A549 (cell line): ENCODE measurements at regions not wholly inside any gene's neighbourhood (a gene's known extent, or its start where the extent isn't known, plus 50 kb on each side); places are given as distances from the start of the nearest gene placed in this dataset.

Source experiments
- ATAC-seq, 2 experiments: fragments of 200-7000 bp in 1 of 2; fragments of >200 bp in 1 of 2; cut with Nextera tagmentation in 1 of 2; cut with Tn5 transposase in 1 of 2; 3 replicates each; pipeline versions ENCODE4 v1.8.0 to v1.9.1; 2018 to 2020; ENCODE audit warnings: mild to moderate bottlenecking in 1 of 2, moderate library complexity in 1 of 2
- CTCF ChIA-PET: fragments of 300-600 bp; sonication (Branson Sonifier 250); formaldehyde crosslinking; extraction: SDS; loops from one replicate; lab custom pipeline; 2021; ENCODE audit warnings: antibody characterized with exemption, inconsistent platforms; lab: Yijun Ruan, JAX
- POLR2A ChIA-PET: fragments of 350-600 bp; formaldehyde crosslinking; extraction: SDS; loops from one replicate; lab custom pipeline; 2021; ENCODE audit warnings: antibody characterized with exemption, inconsistent platforms; lab: Yijun Ruan, JAX
- DNase-seq, 2 experiments: peaks; one replicate each; pipeline versions ENCODE4 v3.0.0 to v3.0.0-alpha.2; 2011 to 2016; ENCODE audit warnings: low read depth in 1 of 2, low spot score in 1 of 2
- FAIRE-seq: peaks from 2 replicates; lab custom pipeline; 2011; peaks lifted over from hg19 to GRCh38; lab: Jason Lieb, UNC
- H3K27ac ChIP-seq, 2 experiments: fragments of >200 bp; sonication (Bioruptor Twin); formaldehyde crosslinking; 3 replicates each; pipeline ENCODE4 v1.5.1; 2016 to 2017
- H3K4me1 ChIP-seq: fragments of >200 bp; sonication (Bioruptor Twin); formaldehyde crosslinking; 3 replicates; pipeline ENCODE4 v1.6.1; 2016
- H3K4me2 ChIP-seq: fragments of >200 bp; sonication (Bioruptor Twin); formaldehyde crosslinking; 3 replicates; pipeline ENCODE4 v1.6.1; 2016
- H3K4me3 ChIP-seq: fragments of >200 bp; sonication (Bioruptor Twin); formaldehyde crosslinking; 3 replicates; pipeline ENCODE4 v1.5.1; 2016
- H3K9me3 ChIP-seq: fragments of >200 bp; sonication (Bioruptor Twin); formaldehyde crosslinking; 3 replicates; pipeline ENCODE4 v1.6.1; 2016
- ATOH8 ChIP-seq: fragments of 250-450 bp; sonication (Bioruptor Pico); IDR thresholded peaks from 2 replicates; pipeline ENCODE4 v1.5.0; 2020; ENCODE audit warnings: low read depth, mild to moderate bottlenecking, moderate library complexity
- BHLHE40 ChIP-seq: IDR thresholded peaks from 2 replicates; pipeline ENCODE4 v1.6.1; 2012; ENCODE audit warnings: low read depth, low read length, inconsistent platforms
- CEBPB ChIP-seq, 2 experiments: fragments of >200 bp in 1 of 2; sonication (Bioruptor Twin) in 1 of 2; formaldehyde crosslinking in 1 of 2; IDR thresholded peaks; 2 replicates each; pipeline ENCODE4 v1.6.1; 2012 to 2016
- EHMT2 ChIP-seq: fragments of 200-600 bp; sonication (generic); IDR thresholded peaks from 2 replicates; pipeline ENCODE4 v1.6.1; 2016; ENCODE audit warnings: antibody characterized with exemption, low read depth, mild to moderate bottlenecking, moderate library complexity
- ESRRA ChIP-seq: fragments of 150-350 bp; IDR thresholded peaks from 2 replicates; pipeline ENCODE4 v1.6.1; 2014; ENCODE audit warnings: mild to moderate bottlenecking, low read length, borderline replicate concordance
- FOSB ChIP-seq: fragments of 250-450 bp; sonication (Bioruptor Pico); IDR thresholded peaks from 2 replicates; pipeline ENCODE4 v1.5.0; 2020; ENCODE audit warnings: mild to moderate bottlenecking, moderate library complexity
- FOSL2 ChIP-seq, 2 experiments: fragments of 450-650 bp in 1 of 2; fragments of >200 bp in 1 of 2; sonication (Bioruptor Twin) in 1 of 2; formaldehyde crosslinking; IDR thresholded peaks; 2 replicates each; pipeline versions ENCODE4 v1.5.0 to v1.6.1; 2016 to 2020; ENCODE audit warnings: mild to moderate bottlenecking in 1 of 2, moderate library complexity in 1 of 2
- FOXS1 ChIP-seq: fragments of 250-450 bp; sonication (Bioruptor Pico); IDR thresholded peaks from 2 replicates; pipeline ENCODE4 v1.5.0; 2020; ENCODE audit warnings: mild to moderate bottlenecking, moderate library complexity
- JUN ChIP-seq, 2 experiments: fragments of >200 bp; sonication (Bioruptor Twin); formaldehyde crosslinking; IDR thresholded peaks; 2 replicates in 1 of 2; 3 replicates in 1 of 2; pipeline ENCODE4 v1.6.1; 2016 to 2017
- KDM1A ChIP-seq: fragments of 200-600 bp; sonication (generic); IDR thresholded peaks from 2 replicates; pipeline ENCODE4 v1.6.1; 2016; ENCODE audit warnings: low read depth, mild to moderate bottlenecking
- MAZ ChIP-seq: fragments of 150-350 bp; IDR thresholded peaks from 2 replicates; pipeline ENCODE4 v1.6.1; 2014; ENCODE audit warnings: antibody characterized with exemption, low read depth, low read length, borderline replicate concordance
- NPAS2 ChIP-seq: fragments of 250-450 bp; sonication (Bioruptor Pico); IDR thresholded peaks from 2 replicates; pipeline ENCODE4 v1.8.0; 2022; ENCODE audit warnings: mild to moderate bottlenecking, moderate library complexity, borderline replicate concordance
- NR3C1 ChIP-seq: fragments of >200 bp; sonication (Bioruptor Twin); formaldehyde crosslinking; IDR thresholded peaks from 3 replicates; pipeline ENCODE4 v1.6.1; 2017
- PHF8 ChIP-seq: fragments of 200-600 bp; sonication (generic); IDR thresholded peaks from 2 replicates; pipeline ENCODE4 v1.6.1; 2016; ENCODE audit warnings: low read depth, mild to moderate bottlenecking, antibody characterized with exemption, moderate library complexity, borderline replicate concordance
- POLR2AphosphoS2 ChIP-seq: conservative IDR thresholded peaks from 2 replicates; pipeline ENCODE4 v1.6.1; 2012; ENCODE audit warnings: low read length, improper control_type of control experiment, inconsistent platforms
- RARB ChIP-seq: fragments of 250-450 bp; sonication (Bioruptor Pico); IDR thresholded peaks from 2 replicates; pipeline ENCODE4 v1.8.0; 2021; ENCODE audit warnings: mild to moderate bottlenecking, moderate library complexity
- RNF2 ChIP-seq: fragments of 200-600 bp; sonication (generic); IDR thresholded peaks from 2 replicates; pipeline ENCODE4 v1.6.1; 2016; ENCODE audit warnings: low read depth, mild to moderate bottlenecking, antibody characterized with exemption, moderate library complexity, borderline replicate concordance
- SREBF2 ChIP-seq: fragments of 450-650 bp; IDR thresholded peaks from 2 replicates; pipeline ENCODE4 v1.6.1; 2014; ENCODE audit warnings: mild to moderate bottlenecking, moderate library complexity
- ZFP36 ChIP-seq: fragments of 450-650 bp; IDR thresholded peaks from 2 replicates; pipeline ENCODE4 v1.6.1; 2014; ENCODE audit warnings: borderline replicate concordance; ENCODE audit not compliant: partially characterized antibody
- ZNF302 ChIP-seq: fragments of 250-450 bp; sonication (Bioruptor Pico); IDR thresholded peaks from 2 replicates; pipeline ENCODE4 v1.9.0; 2021; ENCODE audit warnings: inconsistent platforms, mild to moderate bottlenecking, moderate library complexity
- ZSCAN20 ChIP-seq: fragments of 250-450 bp; sonication (Bioruptor Pico); IDR thresholded peaks from 2 replicates; pipeline ENCODE4 v1.8.0; 2022; ENCODE audit warnings: mild to moderate bottlenecking, moderate library complexity
- WGBS: methylation state at CpG from one replicate; pipeline ENCODE4 v1.1.6; 2017; ENCODE audit errors: missing lambda C conversion rate; 5-methylcytosine and 5-hydroxymethylcytosine counted together
- TF ChIP-seq, protein P1 (sequence below): IDR thresholded peaks from 2 replicates; pipeline ENCODE4 v1.6.1; 2012
- TF ChIP-seq, protein P2 (sequence below): fragments of 150-350 bp; IDR thresholded peaks from 2 replicates; pipeline ENCODE4 v1.6.1; 2014; ENCODE audit warnings: low read depth, mild to moderate bottlenecking, low read length
- TF ChIP-seq, protein P3 (sequence below): fragments of 250-450 bp; sonication (Bioruptor Pico); IDR thresholded peaks from 2 replicates; pipeline ENCODE4 v1.5.0; 2021; ENCODE audit warnings: mild to moderate bottlenecking, moderate library complexity, borderline replicate concordance
- TF ChIP-seq, protein P4 (sequence below): IDR thresholded peaks from 2 replicates; pipeline ENCODE4 v1.6.1; 2012

DNA sequence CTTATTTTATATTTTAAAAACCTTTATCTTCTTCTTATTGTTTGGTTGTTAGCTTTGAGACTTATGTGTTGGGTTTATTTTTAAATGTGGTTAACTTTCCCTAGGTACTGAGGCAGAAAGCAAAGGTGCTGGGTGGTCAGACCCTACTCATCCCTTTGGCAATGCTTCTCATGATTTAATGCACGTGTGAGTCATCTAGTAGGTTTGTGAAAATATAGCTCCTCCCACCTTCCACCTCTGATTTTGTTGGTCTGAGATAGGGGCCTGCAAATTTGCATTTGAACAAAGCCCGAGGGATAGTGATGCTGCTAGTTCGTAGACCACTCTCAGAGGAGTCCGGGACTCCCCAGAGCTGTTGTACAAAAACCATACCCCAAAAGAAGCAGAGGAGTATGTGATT, 771.3 kb upstream of the ARGLU1 start:
- DNase-seq (no peak), ATAC-seq (no peak), FAIRE-seq (no peak)
- POLR2A ChIA-PET: no interaction called here
- CTCF ChIA-PET: interaction anchor here (0.6 kb wide), 1 partner anchor 23 kb away, joined by 3 read pairs; no protein-coding TSS in a partner anchor
- Histone ChIP-seq H3K4me2 (no peak overlapping the region), H3K27ac (no peak overlapping the region), H3K4me1 (no peaks in the 10 kb centered on the region), H3K4me3 (no peak overlapping the region), H3K9me3 (no peaks in the 10 kb centered on the region)
- WGBS: 9% methylated on average over 4 of the region's 4 CpGs
- TF ChIP-seq ESRRA (no peak), ZNF302 (no peak), FOSL2 (IDR thresholded peaks at IDR 0.05) (no peak), FOSL2 (CRISPR knock-in tag; IDR thresholded peaks at IDR 0.05) (no peak), RARB (CRISPR knock-in tag) (no peak), POLR2AphosphoS2 (no peak), FOSB (no peak), RNF2 (no peak), EHMT2 (no peak), ATOH8 (no peak), BHLHE40 (no peak), CEBPB (IDR thresholded peaks at IDR 0.05) (no peak), NR3C1 (no peak)
- TF ChIP-seq, protein P1, sequence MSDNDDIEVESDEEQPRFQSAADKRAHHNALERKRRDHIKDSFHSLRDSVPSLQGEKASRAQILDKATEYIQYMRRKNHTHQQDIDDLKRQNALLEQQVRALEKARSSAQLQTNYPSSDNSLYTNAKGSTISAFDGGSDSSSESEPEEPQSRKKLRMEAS: no peak
- TF ChIP-seq, protein P2, sequence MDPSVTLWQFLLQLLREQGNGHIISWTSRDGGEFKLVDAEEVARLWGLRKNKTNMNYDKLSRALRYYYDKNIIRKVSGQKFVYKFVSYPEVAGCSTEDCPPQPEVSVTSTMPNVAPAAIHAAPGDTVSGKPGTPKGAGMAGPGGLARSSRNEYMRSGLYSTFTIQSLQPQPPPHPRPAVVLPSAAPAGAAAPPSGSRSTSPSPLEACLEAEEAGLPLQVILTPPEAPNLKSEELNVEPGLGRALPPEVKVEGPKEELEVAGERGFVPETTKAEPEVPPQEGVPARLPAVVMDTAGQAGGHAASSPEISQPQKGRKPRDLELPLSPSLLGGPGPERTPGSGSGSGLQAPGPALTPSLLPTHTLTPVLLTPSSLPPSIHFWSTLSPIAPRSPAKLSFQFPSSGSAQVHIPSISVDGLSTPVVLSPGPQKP: no peak

GRCh38 chr13:107332188-107332587, 764.3 kb upstream of the ARGLU1 start:
- no peak for FAIRE-seq
- no peak for DNase-seq
- 27% methylated on average over 4 of the region's 4 CpGs for WGBS
- Histone ChIP-seq H3K9me3 (no peaks in the 10 kb centered on the region), H3K4me3 (no peak overlapping the region), H3K4me1 (no peaks in the 10 kb centered on the region), H3K4me2 (no peak overlapping the region), H3K27ac (no peak overlapping the region)
- no peak for ATAC-seq
- ChIA-PET POLR2A (no interaction called here), CTCF (no interaction called here)
- TF ChIP-seq ZFP36 (no peak), JUN (IDR thresholded peaks at IDR 0.05) (no peak), KDM1A (no peak), ATOH8 (no peak), ZNF302 (no peak), CEBPB (IDR thresholded peaks at IDR 0.05) (no peak), SREBF2 (no peak), NPAS2 (no peak), ZSCAN20 (CRISPR knock-in tag) (no peak), FOSB (no peak), PHF8 (no peak), FOXS1 (CRISPR knock-in tag) (no peak), MAZ (no peak)
- TF ChIP-seq, protein P3, sequence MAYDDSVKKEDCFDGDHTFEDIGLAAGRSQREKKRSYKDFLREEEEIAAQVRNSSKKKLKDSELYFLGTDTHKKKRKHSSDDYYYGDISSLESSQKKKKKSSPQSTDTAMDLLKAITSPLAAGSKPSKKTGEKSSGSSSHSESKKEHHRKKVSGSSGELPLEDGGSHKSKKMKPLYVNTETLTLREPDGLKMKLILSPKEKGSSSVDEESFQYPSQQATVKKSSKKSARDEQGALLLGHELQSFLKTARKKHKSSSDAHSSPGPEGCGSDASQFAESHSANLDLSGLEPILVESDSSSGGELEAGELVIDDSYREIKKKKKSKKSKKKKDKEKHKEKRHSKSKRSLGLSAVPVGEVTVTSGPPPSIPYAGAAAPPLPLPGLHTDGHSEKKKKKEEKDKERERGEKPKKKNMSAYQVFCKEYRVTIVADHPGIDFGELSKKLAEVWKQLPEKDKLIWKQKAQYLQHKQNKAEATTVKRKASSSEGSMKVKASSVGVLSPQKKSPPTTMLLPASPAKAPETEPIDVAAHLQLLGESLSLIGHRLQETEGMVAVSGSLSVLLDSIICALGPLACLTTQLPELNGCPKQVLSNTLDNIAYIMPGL (CRISPR knock-in tag): no peak
- TF ChIP-seq, protein P1: no peak
- TF ChIP-seq, protein P4, sequence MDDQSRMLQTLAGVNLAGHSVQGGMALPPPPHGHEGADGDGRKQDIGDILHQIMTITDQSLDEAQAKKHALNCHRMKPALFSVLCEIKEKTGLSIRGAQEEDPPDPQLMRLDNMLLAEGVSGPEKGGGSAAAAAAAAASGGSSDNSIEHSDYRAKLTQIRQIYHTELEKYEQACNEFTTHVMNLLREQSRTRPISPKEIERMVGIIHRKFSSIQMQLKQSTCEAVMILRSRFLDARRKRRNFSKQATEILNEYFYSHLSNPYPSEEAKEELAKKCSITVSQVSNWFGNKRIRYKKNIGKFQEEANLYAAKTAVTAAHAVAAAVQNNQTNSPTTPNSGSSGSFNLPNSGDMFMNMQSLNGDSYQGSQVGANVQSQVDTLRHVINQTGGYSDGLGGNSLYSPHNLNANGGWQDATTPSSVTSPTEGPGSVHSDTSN: no peak
